Prostate gland (tissue), 2 donors: ENCODE measurements at regions not wholly inside any gene's neighbourhood (a gene's known extent, or its start where the extent isn't known, plus 50 kb on each side); places are given as distances from the start of the nearest gene placed in this dataset.

Source experiments
- DNase-seq: peaks from one replicate; pipeline ENCODE4 v3.0.0-alpha.2; 2019; ENCODE audit warnings: low spot score
- H3K27ac ChIP-seq, 2 donors: fragments of 200-600 bp; sonication (generic); 2 replicates each; pipeline ENCODE4 v1.5.1; 2017 to 2019
- H3K27me3 ChIP-seq: fragments of 200-600 bp; sonication (generic); replicated peaks from 2 replicates; pipeline ENCODE4 v1.5.1; 2019; ENCODE audit not compliant: insufficient read depth
- H3K36me3 ChIP-seq, 2 donors: fragments of 200-600 bp; sonication (generic); 1 replicate in 1 of 2; 2 replicates in 1 of 2; pipeline versions ENCODE4 v1.5.1 to v1.8.1; 2017 to 2019
- H3K4me1 ChIP-seq: fragments of 200-600 bp; sonication (generic); replicated peaks from 2 replicates; pipeline ENCODE4 v1.5.1; 2019
- H3K4me3 ChIP-seq, 2 donors: fragments of 200-600 bp; sonication (generic); 2 replicates each; pipeline ENCODE4 v1.5.1; 2017 to 2019
- H3K9me3 ChIP-seq: fragments of 200-600 bp; sonication (generic); 2 replicates; pipeline ENCODE4 v1.5.1; 2017
- CTCF ChIP-seq, 4 experiments: fragments of 200-600 bp in 2 of 4; fragments of 450-650 bp in 2 of 4; sonication (generic) in 2 of 4; IDR thresholded peaks; 1 replicate in 3 of 4; 2 replicates in 1 of 4; pipeline ENCODE4 v1.5.1; 2016 to 2019; ENCODE audit warnings: antibody characterized with exemption in 4 of 4, mild to moderate bottlenecking in 2 of 4, moderate library complexity in 2 of 4
- POLR2A ChIP-seq: fragments of 450-650 bp; IDR thresholded peaks from one replicate; pipeline ENCODE4 v1.6.1; 2016; ENCODE audit warnings: antibody characterized with exemption, mild to moderate bottlenecking
- POLR2AphosphoS5 ChIP-seq: sonication (generic); formaldehyde crosslinking; IDR thresholded peaks from one replicate; pipeline ENCODE4 v1.6.1; 2017; ENCODE audit warnings: antibody characterized with exemption
- WGBS: methylation state at CpG from one replicate; pipeline ENCODE4 v1.1.5; 2018; 5-methylcytosine and 5-hydroxymethylcytosine counted together
- intact Hi-C: fragments of 100-400 bp; cut with DNase I; formaldehyde crosslinking; loops from one replicate; pipeline ENCODE4 v1.14.2; 2022

- intact Hi-C loops, result no loop called here
- no peaks in the 10 kb centered on the region for H3K27me3 ChIP-seq
- no peaks in the 10 kb centered on the region for H3K36me3 ChIP-seq
- H3K4me3 ChIP-seq, result no peak overlapping the region
- H3K27ac ChIP-seq, result no peak overlapping the region
- WGBS, result 95% methylated on average over 7 of the region's 7 CpGs
- DNase-seq, result no peak
- no peaks in the 10 kb centered on the region for H3K9me3 ChIP-seq
- no peaks in the 10 kb centered on the region for H3K4me1 ChIP-seq
- TF ChIP-seq POLR2A (no peak), CTCF (IDR thresholded peaks at IDR 0.05) (no peak), POLR2AphosphoS5 (no peak)
These were observed 462.5 kb upstream of the DAB1 start for GRCh38 chr1:57886376-57886775.

- Histone ChIP-seq H3K4me3 (no peak overlapping the region), H3K9me3 (no peaks in the 10 kb centered on the region), H3K27ac (no peak overlapping the region), H3K36me3 (no peaks in the 10 kb centered on the region), H3K4me1 (no peaks in the 10 kb centered on the region), H3K27me3 (no peaks in the 10 kb centered on the region)
- intact Hi-C loops, result no loop called here
- TF ChIP-seq POLR2A (no peak), CTCF (IDR thresholded peaks at IDR 0.05) (no peak), POLR2AphosphoS5 (no peak)
- WGBS, result 95% methylated on average over 4 of the region's 4 CpGs
- no peak for DNase-seq
These were observed 459.8 kb upstream of the DAB1 start for GRCh38 chr1:57883642-57883995.

DNA sequence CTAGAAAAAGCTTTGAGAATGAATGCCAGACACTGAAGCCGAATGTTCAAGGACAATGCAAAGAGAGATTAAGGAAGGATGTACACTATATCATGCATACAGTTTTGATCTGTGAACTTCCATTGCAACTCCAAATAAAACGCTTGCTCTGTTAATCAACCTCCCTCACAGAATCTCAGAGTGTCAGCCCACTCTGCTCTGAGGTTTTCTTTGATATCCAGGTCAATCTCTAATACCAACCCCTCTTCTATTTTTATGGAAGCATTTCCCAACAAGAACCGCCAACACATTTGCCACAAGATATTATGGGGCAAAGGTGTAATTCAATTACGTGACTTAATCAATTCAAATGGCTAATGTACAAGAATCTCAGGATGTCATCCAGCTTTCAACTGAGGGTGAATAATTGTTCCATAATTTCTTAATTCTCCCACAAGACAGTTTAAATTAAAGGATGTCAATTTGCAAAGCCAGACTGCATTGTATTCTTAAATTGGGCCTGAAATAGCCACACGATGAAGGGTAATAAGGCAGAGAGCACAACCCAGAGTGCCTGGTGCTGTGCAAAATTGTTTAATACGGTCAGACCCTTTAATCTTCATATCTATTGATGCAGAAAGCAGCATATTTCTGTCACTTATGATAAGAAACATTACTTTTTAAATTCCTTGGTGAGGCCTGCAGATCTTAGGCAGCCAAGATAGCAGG, 459.2 kb upstream of the DAB1 start:
- intact Hi-C loops, result no loop called here
- TF ChIP-seq CTCF (IDR thresholded peaks at IDR 0.05), result no peak
- no peak for TF ChIP-seq POLR2A
- no peak for TF ChIP-seq POLR2AphosphoS5
- no peak overlapping the region for H3K4me3 ChIP-seq
- H3K27me3 ChIP-seq, result no peaks in the 10 kb centered on the region
- no peak overlapping the region for H3K27ac ChIP-seq
- no peak for DNase-seq
- WGBS, result 86% methylated on average over 6 of the region's 6 CpGs
- H3K4me1 ChIP-seq, result no peaks in the 10 kb centered on the region
- H3K36me3 ChIP-seq, result no peaks in the 10 kb centered on the region
- H3K9me3 ChIP-seq, result no peaks in the 10 kb centered on the region

- intact Hi-C loops, result no loop called here
- no peak for DNase-seq
- Histone ChIP-seq H3K4me1 (no peaks in the 10 kb centered on the region), H3K9me3 (no peaks in the 10 kb centered on the region), H3K36me3 (no peaks in the 10 kb centered on the region), H3K4me3 (no peak overlapping the region), H3K27me3 (no peaks in the 10 kb centered on the region), H3K27ac (no peak overlapping the region)
- 79% methylated on average over 3 of the region's 3 CpGs for WGBS
- no peak for TF ChIP-seq POLR2AphosphoS5
- TF ChIP-seq POLR2A, result no peak
- TF ChIP-seq CTCF (IDR thresholded peaks at IDR 0.05), result no peak
These were observed 458.2 kb upstream of the DAB1 start for GRCh38 chr1:57882072-57882471.

- intact Hi-C loops, result no loop called here
- no peaks in the 10 kb centered on the region for H3K36me3 ChIP-seq
- H3K27ac ChIP-seq, result no peak overlapping the region
- DNase-seq, result no peak
- TF ChIP-seq CTCF (IDR thresholded peaks at IDR 0.05) (no peak), POLR2A (no peak), POLR2AphosphoS5 (no peak)
- no peaks in the 10 kb centered on the region for H3K9me3 ChIP-seq
- 76% methylated on average over 2 of the region's 2 CpGs for WGBS
- no peak overlapping the region for H3K4me3 ChIP-seq
- no peaks in the 10 kb centered on the region for H3K4me1 ChIP-seq
- H3K27me3 ChIP-seq, result no peaks in the 10 kb centered on the region
These were observed 457.8 kb upstream of the DAB1 start for GRCh38 chr1:57881639-57882038.
